ENCODE measurements at regions not wholly inside any gene's neighbourhood (a gene's known extent, or its start where the extent isn't known, plus 50 kb on each side); places are given as distances from the start of the nearest gene placed in this dataset.
"Not testable (repeated sequence)": the region's sequence is repeated elsewhere in the genome, so short reads cannot be mapped to it uniquely, and the experiment has no call there.

GRCh38 chr5:39946356-39947045 lies 521.7 kb upstream of the DAB2 start:
- no peak for DNase-seq

GRCh38 chr5:39945870-39946269 lies 521.1 kb upstream of the DAB2 start:
- no peak for DNase-seq

GRCh38 chr5:39943811-39944210 lies 519.0 kb upstream of the DAB2 start:
- no peak for DNase-seq

GRCh38 chr5:39942606-39943005 lies 517.8 kb upstream of the DAB2 start:
- DNase-seq = no peak

- DNase-seq = no peak
Measured at GRCh38 chr5:39941416-39941815, 516.6 kb upstream of the DAB2 start.

- DNase-seq = no peak
Measured at GRCh38 chr5:39934830-39935229, 510.1 kb upstream of the DAB2 start.

- DNase-seq = no peak
Measured at GRCh38 chr5:39933061-39933460, 508.3 kb upstream of the DAB2 start.

- DNase-seq = no peak
Measured at GRCh38 chr5:39928709-39929108, 503.9 kb upstream of the DAB2 start.

GRCh38 chr5:39919876-39920275 lies 495.1 kb upstream of the DAB2 start:
- DNase-seq = no peak

GRCh38 chr5:39912906-39913305 lies 488.1 kb upstream of the DAB2 start:
- DNase-seq = no peak

- not testable (repeated sequence) for DNase-seq
Measured at GRCh38 chr5:39907267-39907951, 482.6 kb upstream of the DAB2 start.

GRCh38 chr5:39906146-39906545 lies 481.4 kb upstream of the DAB2 start:
- DNase-seq = no peak

GRCh38 chr5:39905356-39905755 lies 480.6 kb upstream of the DAB2 start:
- DNase-seq = no peak

GRCh38 chr5:39902626-39903025 lies 477.8 kb upstream of the DAB2 start:
- no peak for DNase-seq

GRCh38 chr5:39898731-39899130 lies 474.0 kb upstream of the DAB2 start:
- no peak for DNase-seq

- DNase-seq = no peak
Measured at GRCh38 chr5:39896706-39897105, 471.9 kb upstream of the DAB2 start.

GRCh38 chr5:39896104-39896503 lies 471.3 kb upstream of the DAB2 start:
- no peak for DNase-seq

GRCh38 chr5:39892708-39893107 lies 467.9 kb upstream of the DAB2 start:
- no peak for DNase-seq

GRCh38 chr5:39891376-39891775 lies 466.6 kb upstream of the DAB2 start:
- DNase-seq = no peak

GRCh38 chr5:39880985-39881384 lies 456.2 kb upstream of the DAB2 start:
- DNase-seq = no peak

- no peak for DNase-seq
Measured at GRCh38 chr5:39877479-39877878, 452.7 kb upstream of the DAB2 start.

- no peak for DNase-seq
Measured at GRCh38 chr5:39876146-39876545, 451.4 kb upstream of the DAB2 start.

- DNase-seq = no peak
Measured at GRCh38 chr5:39870137-39870536, 445.4 kb upstream of the DAB2 start.

GRCh38 chr5:39869396-39869795 lies 444.6 kb upstream of the DAB2 start:
- no peak for DNase-seq

GRCh38 chr5:39867923-39868322 lies 443.1 kb upstream of the DAB2 start:
- DNase-seq = no peak

Data from DMS53 (cell line).